Sciatic nerve (tissue), 2 donors: ENCODE measurements at regions not wholly inside any gene's neighbourhood (a gene's known extent, or its start where the extent isn't known, plus 50 kb on each side); places are given as distances from the start of the nearest gene placed in this dataset.

Experiments used
- ATAC-seq: fragments of 200-7000 bp; cut with Tn5 transposase; one replicate; pipeline ENCODE4 v1.9.1; 2020; ENCODE audit warnings: mild to moderate bottlenecking, moderate library complexity
- DNase-seq: peaks from one replicate; pipeline ENCODE4 v3.0.0-alpha.2; 2020; ENCODE audit warnings: low spot score
- intact Hi-C: fragments of 100-400 bp; cut with DNase I; formaldehyde crosslinking; loops from one replicate; pipeline ENCODE4 v1.14.2; 2022
- donor health status: DM: no; HTN: no; CAD: no.
- donor health status: DM: no; HTN: no; CAD: no.

DNA sequence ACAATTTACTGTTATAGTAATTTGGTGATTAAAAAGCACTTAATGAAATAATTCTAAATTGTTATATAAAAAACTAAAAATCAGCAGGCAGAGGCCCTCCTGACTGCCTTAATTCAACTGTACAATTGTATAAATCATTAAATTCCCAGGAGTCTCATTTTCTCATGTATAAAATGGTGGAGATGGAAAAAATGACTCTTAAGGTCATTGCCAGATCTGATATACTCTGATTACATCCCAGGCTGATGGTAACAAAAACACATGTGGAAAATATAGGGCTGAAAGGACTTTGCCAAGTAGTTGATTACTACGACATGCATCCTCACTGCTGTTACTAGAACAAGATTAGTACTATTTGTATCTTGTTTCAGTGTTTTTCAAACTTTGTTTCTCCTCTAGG is 1020.0 kb upstream of the SLC10A2 start:
- intact Hi-C loops = no loop called here
- DNase-seq (no peak), ATAC-seq (no peak)

DNA sequence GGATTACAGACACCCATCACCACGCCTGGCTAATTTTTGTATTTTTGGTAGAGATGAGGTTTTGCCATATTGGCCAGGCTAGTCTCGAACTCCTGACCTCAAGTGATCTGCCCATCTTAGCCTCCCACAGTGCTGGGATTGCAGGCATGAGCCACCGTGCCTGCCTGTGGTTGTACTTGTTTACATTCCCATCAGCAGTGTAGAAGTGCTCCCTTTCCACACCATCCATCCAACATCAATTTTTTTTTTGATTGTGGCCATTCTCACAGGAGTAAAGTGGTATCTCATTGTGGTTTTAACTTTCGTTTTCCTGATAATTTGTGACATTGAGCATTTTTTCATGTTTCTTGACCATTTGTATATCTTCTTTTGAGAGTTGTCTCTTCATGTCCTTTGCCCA is 1019.4 kb upstream of the SLC10A2 start:
- no peak for ATAC-seq
- no peak for DNase-seq
- intact Hi-C loops = no loop called here

DNA sequence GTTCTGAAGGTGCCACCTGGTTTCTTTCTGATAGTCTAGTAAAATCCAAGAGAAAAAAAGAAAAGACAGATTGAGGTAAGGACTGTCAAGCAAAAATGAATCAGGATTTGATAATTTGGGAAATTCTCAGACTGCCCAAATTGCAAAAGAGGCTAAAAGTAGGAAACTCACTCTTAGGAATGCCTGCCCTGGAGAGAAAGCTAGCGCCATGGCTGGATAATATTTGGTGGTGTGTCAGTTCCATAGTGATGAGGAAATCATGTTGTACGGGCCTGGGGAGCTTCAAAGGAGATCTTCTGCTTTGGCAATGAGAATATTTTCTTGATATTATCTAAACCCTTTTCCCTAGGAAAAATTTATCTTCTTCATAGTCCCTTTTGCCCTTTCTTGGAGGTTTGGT is 1008.1 kb upstream of the SLC10A2 start:
- intact Hi-C loops = no loop called here
- DNase-seq = no peak
- ATAC-seq = no peak

DNA sequence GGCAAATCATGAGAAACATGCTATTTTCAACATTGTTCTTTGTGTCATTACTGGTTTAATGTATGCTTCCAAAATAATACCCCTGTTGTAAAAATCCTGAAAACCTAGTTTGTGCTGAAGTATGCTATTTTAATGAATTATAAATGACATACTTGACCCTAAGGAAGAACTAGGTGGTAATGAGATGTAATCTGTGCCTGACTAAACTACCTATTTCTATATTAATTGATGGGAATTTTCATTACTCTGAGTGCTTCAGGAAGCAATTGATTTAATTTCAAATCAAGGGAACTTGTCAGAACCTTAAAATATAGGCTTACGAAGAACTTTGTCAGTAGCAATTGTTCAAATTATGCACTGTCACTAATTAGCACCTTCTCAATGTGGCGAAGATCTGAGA is 1005.6 kb upstream of the SLC10A2 start:
- ATAC-seq (no peak), DNase-seq (no peak)
- intact Hi-C loops = no loop called here

DNA sequence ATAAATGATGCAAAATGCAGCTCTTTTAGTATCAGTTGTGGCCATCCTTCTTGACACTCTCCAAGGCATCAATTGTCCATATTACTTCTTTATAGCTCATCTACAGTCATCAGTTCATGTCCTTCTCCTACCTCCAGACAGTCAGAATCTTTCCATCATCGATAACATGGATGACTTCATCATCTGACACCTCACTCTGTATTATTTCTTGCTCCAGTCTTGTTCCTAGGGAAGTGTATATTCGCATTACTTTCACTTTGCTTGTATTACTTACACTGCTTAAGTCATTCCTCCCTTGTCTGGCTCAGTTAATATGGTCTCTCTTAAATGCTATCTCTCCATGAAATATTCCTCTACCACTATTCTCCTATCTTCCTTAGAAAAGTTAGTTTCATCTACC is 999.1 kb upstream of the SLC10A2 start:
- no peak for DNase-seq
- intact Hi-C loops = no loop called here
- no peak for ATAC-seq

DNA sequence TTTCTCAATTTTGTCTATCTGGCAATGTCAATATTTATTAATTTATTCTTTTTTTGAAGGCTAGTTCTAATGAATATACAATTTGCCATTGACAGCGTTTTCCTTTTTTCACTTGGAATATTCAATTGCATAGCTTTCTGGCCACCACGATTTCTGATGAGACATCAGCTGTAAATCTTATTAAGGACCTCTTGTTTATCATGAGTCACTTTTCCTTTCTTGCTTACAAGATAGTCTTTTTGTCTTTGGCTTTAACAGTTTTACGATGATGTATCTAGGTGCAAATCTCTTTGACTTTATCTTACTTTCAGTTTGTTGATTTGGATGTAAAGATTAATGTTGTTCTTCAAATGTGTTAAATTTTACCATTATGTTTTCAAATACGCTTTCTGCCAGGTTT is 991.6 kb upstream of the SLC10A2 start:
- intact Hi-C loops = no loop called here
- no peak for DNase-seq
- ATAC-seq = no peak

DNA sequence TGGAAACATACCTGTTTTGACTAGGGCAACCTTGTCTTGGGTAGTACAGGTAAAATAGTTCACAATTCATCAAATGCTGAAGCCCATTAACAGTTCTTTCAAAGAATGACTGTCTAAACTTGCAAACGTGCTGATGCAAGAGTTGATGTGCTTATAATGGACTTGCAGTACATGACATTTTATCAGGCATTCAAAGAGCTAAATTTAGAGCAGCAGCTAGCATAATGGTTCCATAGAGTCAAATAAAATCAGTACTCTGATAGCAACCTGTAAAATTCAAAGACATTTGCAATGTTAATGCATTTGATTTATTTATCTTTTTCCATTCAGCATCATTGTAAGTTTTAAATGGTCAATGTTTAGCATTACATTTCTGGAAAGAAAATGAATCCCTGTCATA is 979.7 kb upstream of the SLC10A2 start:
- intact Hi-C loops = no loop called here
- ATAC-seq = no peak
- DNase-seq = no peak

DNA sequence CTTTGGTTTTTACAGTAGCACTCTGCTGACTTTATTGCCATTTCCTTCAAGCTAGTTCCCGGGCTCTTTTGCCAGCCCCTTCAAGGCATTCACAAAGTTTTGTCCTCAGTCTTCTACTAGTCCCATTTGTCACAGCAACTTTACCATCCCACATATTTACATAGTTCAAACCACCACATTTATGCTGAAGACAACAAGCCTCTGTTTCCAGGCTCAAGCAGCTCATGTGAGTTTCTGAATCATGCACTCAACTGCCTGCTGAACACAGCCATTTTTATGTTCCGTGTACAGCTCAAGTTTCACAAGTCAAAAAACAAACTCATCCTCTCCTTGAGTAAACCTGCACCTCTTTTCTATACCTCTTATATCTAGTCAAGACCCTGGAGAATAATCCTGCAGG is 977.0 kb upstream of the SLC10A2 start:
- intact Hi-C loops = no loop called here
- DNase-seq (no peak), ATAC-seq (peak; percentile 58)

DNA sequence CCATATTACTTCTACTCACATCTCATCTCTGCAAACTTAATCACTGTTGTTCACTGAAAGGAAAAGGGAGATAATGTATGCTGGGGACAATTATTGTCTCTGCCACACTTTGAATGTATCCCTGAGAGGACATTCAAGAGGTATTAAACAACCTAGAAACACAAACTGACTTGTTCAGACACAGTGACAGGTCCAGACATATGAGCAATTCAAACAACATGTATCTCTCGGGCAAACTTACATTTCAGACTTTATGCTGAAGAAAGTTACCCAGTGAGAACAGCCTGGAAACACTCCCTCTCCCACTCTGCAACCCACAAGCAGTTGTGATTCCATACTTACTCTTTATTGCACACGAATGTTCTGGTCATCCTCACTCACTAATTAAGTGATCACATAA is 968.7 kb upstream of the SLC10A2 start:
- DNase-seq (no peak), ATAC-seq (no peak)
- intact Hi-C loops = no loop called here

DNA sequence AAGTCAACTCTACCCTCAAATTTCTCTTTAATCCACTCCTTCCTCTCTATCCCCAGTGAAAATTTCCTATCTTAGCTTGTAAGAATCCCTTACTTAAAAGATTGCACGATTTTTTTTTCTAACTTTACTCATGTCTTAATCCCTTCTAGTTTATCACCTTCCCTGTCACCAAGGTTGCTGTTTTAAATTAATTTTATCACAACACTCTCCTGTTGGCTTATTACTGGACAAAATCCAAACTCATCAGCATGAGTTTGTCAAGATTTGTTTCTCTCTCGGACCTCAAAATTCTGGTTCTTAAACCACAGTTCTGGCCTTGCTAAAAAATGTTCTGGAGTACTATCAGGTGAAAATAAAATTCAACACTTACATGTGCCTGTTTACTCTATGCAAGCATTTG is 959.1 kb upstream of the SLC10A2 start:
- no peak for ATAC-seq
- intact Hi-C loops = no loop called here
- DNase-seq = no peak

DNA sequence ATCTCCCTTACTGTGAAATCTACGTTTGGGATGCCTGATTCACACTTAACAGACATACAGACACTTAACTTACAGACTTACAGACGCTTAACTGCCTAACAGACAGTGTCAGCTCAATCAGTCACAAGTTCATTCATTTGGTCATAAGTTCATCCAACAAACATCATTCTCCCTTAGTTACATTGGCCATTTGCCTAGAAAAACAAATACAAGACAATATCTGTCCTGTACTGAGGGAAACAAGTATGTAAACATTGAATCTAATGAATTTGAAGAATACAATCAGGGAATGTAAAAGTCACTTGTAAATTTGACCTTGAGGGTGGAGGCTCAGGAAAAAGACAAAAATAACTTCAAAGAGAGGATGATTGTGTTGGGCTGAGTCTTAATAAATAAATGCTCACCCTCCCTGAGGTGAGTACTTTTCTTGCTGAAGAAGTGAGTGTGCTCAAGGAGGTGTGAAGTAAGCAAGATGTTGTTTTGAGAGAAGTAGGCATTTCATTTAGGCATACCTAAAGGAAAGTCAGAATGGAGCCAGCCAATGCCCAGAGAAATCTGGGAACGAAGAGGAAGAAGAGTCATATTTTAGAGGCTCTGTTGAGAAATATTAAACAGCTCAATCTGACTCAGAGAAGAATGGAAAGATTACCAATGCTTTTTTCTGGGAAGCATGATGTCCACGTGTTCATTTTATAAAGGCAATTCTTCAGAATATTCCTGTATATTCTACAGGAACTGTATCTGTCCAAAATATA is 958.4 kb upstream of the SLC10A2 start:
- DNase-seq (no peak), ATAC-seq (no peak)
- intact Hi-C loops = no loop called here

DNA sequence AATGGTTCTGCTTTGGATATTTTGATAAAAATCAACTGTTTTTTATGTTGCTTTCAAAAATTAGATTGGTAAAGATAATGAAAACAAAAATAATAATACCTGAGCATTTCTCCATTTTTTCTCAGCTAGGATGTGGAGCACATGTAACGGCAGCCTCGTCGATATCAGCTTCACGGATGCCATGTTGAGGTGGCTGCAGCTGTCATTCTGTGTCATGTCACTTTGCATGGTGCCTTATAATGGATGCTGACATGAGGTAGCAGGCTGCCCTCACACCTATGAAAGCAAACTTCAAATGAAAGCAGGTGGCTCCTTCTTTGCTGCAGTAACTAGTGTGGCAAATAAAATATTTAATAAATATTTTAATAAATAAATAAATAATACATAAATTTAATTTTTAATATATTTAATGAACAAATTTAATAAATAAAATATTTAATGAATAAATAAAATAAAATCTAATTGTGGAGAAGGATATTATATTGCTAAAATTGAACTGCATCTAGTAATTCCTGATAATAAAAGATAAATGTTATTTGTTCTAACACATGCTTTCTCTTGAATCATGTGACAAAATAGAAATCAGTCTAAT is 955.7 kb upstream of the SLC10A2 start:
- DNase-seq = no peak
- ATAC-seq = no peak
- intact Hi-C loops = no loop called here

DNA sequence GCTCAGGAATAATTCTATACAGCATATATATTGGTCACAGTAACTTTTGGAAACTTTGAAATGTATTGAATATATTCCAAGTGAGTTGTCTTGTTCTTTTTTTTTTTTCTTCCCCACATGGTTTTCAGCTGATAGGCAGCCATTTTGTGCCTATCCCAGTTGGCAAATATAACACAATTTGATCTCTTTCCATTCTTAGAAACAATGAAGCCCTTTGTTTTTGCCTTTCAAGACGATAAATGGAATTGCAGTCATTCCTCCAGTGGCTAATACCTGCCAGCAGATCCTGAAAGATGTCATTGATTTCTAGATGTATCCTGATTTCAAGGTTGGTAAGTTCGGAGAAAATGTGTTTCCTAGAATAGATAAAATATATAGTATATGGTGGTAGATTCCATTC is 951.1 kb upstream of the SLC10A2 start:
- intact Hi-C loops = loop anchor here (2.0 kb wide), 1 partner anchor 61 kb away; no protein-coding TSS in a partner anchor
- DNase-seq = no peak
- no peak for ATAC-seq

DNA sequence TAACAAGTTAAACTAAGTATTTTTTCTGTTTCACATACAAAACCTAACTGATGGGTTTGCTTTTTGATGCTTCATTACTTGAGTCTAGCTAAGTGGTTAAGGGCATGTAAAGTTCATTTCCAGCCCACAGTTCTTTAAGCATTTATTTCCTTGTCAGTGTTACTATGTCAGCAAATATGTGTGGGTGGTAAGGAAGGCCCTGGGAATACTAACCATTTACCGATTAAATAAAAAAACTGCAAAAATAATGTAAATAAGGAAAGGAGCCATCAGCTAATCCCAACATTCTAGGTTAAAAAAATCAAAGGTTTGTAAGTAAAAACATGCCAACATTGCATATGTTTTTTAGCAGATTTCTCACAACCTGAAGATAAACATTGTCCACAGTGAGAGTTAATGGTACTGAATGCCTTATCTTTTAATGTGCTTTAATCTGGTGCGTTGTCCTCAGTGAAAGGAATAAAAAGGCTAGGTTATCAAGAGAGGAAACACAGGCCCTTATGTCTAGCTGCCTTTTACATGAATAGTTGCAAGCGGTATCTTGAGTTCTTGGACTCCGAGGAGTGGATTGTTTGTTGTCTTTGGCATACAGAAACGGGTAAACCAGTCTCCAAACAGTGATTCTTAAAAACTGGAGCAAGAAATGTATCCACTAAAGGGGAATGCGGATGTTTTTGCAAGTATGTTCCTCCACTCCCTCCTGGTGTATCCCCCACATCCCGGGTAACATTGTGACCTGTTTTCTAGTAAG is 949.6 kb upstream of the SLC10A2 start:
- intact Hi-C loops = loop anchor here (2.0 kb wide), 1 partner anchor 63 kb away; no protein-coding TSS in a partner anchor
- DNase-seq = no peak
- peak; percentile 70 for ATAC-seq

DNA sequence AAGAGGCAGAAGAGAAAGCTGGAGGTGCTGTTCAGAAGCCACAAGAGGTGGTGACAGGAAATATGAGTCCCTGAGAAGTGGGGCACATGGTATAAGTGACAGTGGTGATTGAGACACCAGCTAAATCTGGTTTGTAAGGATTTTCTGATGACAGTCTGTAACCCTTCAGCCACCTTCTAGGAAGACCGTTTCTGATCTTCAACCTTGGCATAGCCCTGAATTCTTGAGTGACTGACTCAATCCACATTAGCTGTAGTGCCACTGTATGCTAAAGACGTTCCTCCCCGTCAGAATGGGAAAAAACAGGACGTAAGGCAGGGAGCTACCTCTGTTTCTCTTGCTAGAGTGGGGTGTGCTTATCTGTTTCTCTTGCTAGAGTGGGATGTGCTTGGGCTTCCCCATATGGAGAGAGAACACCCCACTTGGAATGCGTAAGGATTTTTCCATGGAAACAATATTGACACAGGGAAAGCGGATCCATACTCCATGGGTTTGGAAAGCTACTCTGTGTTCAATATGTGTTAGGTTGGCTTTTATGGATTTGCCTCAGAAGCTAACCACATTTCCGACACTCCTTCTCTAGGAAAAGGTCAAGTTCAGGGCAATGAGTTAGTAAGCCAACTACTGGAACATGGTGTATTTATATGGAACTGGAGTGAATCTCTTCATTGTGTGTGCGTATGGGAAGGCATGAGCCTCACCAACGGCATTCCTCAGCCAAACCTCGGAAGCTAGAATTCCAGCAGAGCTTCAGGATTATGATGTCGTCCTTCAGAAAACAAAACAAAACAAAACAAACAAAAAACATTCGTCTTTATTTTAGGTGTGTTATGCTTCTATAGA is 948.8 kb upstream of the SLC10A2 start:
- ATAC-seq (peak; percentile 84), DNase-seq (no peak)
- intact Hi-C loops = no loop called here

DNA sequence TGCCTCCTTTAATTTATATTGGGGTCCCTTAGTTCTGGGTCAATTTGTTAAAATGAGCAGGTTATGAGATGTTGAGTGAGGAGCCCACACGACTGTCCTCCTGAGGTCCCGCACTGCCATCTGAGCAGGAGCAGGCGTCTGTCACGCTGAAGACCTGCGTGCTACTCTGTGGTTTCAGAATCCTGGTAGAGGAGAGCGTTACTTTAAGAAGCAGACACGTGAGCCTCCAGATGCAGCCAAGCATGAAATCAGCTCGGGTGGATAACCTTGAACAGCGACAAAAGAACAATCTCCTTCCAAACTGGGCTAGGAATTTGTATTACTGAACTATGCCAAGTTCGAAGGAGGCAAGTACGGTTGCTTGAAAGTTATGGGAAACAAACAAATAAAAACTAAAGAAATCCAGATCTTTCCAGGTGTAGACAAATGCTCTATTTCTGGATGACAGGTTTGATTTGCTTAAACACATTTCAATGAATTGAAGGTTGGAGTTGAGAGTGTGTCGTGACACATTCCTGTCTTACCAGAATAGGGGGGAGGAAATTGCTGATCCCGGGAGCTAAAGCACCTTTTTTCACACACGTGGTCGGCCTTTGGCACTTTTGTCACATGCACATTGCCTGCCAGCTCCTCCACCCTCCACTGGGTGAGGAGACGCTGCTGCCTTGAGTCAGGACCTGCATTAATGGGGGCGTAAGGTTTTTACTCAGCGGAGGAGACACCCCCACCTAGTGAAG is 945.5 kb upstream of the SLC10A2 start:
- DNase-seq (no peak), ATAC-seq (no peak)
- intact Hi-C loops = no loop called here

DNA sequence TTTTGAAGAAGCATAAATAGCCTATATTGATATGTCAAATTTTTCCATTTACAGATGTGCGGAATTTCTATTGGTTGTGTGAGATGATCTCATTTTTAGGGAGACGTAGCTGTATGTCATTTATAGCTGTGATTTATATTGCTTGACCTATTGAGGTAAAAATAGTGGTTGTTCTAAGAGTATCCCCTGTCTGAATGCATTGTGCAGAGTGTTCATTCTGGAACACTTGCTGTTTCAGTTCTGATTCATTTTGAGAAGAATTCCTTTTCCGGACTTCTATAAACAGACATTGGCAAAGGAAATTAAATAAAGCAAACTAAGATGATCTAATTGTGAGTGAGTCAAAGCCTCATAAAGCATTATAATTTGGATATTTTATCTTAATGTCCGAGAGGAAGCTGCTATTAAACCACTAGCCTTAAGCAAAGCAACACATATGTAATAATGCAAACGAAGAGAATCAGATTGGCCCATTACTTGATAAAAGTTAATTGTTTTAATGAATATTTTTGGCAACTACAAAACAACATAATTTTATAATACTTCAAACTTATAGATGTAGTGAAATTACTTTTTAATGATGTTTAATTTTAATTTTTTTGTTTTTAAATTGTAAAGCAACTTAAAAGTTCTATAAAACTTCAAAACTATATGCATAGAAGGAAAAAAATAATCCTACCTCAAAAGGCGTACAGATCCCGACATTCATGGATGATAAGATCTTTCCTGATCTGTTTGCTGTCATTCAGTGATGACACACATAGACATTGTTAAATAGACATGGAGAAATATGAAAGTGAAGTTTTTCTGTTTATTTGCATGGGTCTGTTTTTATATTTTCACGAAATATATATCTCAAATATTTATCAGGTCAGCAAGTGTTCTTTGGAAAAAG is 942.6 kb upstream of the SLC10A2 start:
- intact Hi-C loops = no loop called here
- DNase-seq = no peak
- ATAC-seq = no peak

DNA sequence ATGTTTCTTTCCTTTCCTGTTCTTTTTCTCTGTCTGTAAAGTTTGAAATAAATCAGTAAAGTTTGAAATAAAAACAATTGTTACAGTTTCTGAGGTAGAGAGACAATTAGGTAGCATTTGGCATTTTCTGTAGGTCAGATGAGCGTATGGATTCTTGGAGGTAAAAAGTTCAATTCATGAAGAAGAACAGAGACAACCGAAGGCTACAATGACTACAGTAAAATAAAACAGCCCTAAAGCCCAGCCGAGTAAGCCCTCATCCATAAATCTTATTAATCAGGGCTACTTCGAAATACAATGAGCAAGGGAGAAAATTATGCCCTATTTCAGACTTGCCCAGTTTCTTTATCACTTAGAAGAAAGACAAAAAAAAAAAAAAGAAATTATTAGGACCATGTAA is 941.9 kb upstream of the SLC10A2 start:
- intact Hi-C loops = no loop called here
- ATAC-seq (no peak), DNase-seq (no peak)
